ENCODE measurements at regions not wholly inside any gene's neighbourhood (a gene's known extent, or its start where the extent isn't known, plus 50 kb on each side); places are given as distances from the start of the nearest gene placed in this dataset.
"Not testable (repeated sequence)": the region's sequence is repeated elsewhere in the genome, so short reads cannot be mapped to it uniquely, and the experiment has no call there.

DNA sequence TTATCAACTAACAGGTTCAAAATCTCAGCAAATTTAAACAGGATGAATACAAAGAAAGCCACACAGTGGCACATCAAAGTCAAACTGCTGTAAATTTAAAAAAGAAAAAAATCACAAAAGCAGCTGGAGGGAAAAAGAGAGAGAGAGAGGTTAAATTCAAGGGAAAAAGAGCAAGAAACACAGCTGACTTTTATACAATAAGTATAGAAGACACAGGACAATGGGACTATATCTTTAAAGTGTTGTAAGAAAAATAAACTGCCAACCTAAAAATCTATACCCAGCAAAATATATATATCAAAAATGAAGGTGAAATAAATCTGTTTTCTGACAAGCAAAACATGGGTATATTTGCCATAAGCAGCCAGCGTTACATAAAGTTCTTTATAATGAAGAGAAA, 261.5 kb downstream of the TLE1 start:
- DNase-seq, result no peak

DNA sequence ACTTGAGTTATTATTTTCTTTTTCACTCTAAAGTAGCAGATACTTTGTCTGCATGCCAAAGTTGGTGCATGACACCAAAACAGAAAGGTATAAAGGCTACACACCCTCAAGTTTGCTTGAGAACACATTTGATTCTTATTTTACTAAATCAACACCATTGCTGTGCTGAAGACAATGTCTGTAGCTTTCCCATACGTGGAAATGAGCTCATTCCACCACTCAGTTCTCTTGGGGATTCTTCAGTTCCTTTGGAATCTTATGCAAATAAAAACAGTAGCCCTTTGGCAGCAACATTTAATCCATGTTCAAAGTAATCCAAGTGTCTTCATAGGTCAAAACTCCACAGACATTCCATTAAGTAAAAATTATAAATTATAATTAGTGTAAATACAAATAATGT, 264.9 kb downstream of the TLE1 start:
- no peak for DNase-seq

DNA sequence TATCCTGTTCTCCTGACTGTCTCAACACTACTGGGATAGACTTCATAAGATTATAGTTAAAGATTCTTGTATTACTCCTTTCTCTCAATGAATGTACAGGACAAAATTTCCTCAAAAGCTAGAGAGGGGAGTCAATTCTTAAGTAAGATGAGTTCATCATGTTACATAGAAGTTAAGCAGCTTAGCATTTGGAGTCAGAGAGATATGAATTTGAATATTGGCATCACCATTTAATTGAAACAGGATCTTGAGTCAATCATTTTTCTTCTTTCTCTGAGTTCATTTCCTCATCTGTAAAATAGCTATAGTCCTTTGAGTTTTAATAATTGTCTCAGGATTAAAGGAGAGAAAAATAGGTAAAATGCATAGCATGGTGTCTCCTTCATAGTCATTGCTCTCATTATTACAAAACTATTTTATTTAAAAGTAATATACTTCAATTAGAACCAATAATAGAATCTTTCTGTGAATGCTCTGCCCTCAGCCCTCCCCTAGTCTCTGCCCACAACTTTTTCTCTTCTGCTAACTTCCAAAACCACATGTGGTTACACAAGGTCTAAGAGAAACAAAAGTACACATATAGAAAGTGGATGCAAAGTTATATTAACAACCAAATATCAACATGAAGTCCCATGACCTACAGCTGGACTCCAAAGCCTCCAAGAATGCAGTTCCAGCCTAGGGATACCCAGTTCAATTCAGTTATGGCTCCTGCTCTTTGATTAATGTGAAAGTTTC, 265.6 kb downstream of the TLE1 start:
- no peak for DNase-seq

DNA sequence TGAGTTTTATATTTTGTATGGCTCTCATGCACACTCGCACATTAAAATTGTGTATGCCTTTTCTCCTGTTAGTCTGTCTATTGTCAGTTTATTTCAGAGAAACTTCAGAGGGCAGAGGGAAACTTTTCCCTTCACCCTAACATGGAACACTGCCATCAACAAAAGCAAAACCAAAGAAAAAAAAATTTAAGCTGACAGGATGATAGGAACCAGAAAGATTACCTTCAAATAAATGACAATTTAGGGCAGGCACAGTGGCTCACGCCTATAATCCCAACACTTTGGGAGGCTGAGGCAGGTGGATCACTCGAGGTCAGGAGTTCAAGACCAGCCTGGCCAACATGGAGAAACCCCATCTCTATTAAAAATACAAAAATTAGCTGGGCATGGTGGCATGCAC, 268.3 kb downstream of the TLE1 start:
- not testable (repeated sequence) for DNase-seq

DNA sequence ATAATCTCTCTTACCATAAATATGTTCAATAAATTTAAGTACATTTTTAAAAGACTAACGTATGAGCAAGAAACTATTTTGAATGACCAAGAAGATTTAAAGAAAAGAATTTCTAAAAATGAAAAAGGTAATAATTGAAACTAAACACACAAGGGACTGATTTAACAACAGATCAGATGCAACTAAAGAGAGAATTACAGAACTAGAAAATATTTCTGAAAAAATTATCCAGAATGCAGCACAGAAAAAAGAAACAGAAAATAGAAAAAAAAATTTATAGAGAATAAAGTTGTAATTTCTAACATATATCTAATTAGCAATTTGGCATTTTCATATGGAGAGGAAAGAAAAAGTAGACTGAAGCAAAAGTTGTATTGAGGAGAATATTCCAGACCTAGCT, 269.3 kb downstream of the TLE1 start:
- no peak for DNase-seq

DNA sequence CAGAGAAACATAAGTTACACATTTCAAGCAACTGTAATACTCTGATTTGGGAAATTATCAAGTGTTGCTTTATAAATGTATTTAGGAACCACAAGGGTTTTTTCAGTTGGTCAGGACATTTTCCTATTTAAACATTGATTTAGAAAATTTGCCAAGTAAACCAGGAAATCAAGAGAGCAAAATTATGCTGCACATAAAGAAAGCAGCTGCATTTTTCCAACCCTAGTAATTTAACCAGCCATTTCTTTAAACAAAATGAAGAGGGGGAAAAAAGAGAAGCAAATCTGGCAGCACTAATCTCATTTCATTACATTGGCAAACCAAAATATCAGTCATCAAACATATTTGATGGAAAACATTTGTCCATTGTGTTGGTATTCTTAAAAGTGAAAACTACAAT, 271.4 kb downstream of the TLE1 start:
- no peak for DNase-seq

DNA sequence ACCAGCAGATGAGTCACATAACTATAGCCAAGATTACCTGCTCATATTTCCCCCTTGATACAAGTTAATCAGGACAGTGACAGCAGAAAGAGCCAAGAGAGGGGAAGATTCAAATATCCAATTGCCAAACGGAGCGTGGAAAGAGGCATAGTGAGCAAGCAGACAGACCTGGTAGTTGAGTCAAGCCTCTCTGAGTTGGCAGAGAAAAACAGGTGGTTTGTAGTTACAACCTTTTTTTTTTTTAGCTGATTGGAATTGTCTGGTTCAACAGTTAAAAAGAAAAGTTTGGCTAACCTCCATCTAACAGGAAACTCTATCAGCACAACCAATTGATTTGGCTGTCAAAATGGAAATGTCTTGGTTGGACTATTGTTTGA, 272.1 kb downstream of the TLE1 start:
- no peak for DNase-seq

DNA sequence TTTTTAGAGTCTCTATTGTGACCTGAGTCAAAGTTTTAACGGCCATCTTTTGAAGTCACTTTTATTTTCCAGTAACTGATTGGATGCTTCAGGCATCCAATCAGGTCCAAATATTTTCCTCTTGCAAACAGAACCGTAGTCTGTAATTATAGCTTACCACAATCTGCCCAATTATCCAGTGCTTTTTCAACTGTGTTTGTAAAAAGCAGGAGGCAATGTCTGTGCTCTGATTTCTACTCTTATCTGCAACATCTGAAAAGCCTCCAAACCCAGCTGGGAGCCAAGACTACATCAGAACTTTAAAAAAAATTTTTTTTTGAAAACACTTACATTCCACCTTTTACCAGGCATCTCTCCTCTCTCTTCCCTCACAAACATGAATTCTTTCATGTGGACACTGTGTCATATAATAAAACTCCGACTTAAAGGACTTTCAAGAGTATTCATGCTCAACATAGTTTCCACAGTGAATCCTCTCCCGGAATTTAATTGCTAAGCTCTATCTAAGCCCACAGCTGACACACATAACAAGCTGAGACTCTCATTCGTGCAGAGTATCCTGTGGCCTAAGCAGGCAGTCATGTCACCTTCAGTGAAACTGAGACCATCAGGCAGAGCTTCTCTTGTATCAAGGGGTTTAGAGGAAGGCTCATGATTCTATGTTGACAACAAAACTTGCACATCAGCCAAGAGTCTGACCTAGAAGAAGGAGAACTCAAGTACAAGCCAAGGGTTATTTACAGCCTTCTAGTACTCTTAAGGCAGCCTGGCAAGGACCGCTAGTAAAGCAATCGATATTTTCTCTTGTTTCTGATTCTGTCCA, 272.7 kb downstream of the TLE1 start:
- DNase-seq, result no peak

DNA sequence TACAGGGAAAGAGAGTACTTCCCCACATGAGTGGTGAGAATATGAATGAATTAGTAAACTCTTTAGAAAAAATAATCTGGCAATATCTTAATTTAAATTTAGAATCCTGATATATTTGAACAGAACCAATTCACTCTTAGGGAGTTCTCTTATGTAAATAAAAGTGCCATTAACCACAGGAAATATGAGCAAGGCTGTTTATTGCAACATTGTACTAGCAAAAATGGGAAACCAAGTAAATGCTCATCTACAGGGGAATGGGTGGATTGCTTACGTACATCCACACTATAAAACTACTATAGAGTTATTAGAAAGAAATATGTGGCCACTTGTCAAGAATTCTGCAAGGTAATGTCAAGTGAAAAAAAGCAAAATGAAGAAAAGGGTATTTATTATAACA, 274.5 kb downstream of the TLE1 start:
- no peak for DNase-seq

DNA sequence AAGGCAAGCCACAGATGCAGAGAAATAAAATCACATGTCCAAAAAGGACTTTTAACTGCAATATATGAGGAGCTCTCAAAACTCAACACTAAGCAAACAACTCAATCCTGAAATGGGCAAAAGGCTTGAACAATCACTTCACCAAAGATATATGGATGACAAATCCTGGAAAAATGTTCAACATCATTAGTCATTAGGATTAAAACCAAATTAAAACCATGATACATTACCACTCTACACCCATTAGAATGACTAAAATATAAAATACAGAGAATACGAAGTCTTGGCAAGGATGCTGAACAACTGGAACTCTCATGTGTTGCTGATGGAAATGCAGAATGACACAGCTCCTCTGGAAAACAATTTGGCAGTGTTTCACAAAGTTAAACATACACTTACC, 277.4 kb downstream of the TLE1 start:
- DNase-seq, result no peak

DNA sequence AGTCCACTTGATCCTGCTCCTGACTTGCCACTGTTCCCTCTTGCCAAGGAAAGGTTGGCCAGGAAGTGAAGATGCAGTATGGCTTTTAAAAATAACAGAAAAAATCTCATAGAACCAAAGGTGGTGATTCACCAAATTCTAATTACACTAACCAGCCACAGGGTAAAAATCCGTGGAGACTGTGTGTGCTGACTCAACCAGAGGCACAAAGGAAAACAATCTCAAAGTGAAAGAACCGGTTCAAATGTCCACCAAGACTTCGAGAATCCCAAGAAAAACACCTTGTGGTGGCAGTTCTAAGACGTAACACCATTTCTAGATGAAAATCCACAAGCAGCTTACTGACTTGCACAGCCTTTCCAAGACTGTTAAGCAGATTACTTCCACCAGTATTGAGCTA, 279.1 kb downstream of the TLE1 start:
- DNase-seq, result no peak

DNA sequence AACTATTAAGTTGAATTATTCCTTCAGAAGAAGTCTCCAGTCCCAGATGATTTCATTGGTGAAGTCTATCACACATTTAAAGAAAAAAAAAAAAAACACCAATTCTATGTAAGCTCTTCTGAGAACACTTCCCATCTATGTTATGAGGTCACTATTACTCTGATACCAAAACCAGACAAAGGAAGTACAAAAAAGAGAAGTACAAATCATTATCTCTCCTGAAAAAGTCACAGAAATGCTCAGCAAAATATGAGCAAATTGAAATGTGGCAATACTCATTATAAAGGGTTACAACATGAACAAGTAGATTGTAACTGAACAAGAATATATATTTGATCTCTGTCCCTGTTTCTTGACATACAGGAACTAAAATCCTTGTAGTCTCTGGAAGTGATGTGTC, 280.4 kb downstream of the TLE1 start:
- DNase-seq, result no peak

DNA sequence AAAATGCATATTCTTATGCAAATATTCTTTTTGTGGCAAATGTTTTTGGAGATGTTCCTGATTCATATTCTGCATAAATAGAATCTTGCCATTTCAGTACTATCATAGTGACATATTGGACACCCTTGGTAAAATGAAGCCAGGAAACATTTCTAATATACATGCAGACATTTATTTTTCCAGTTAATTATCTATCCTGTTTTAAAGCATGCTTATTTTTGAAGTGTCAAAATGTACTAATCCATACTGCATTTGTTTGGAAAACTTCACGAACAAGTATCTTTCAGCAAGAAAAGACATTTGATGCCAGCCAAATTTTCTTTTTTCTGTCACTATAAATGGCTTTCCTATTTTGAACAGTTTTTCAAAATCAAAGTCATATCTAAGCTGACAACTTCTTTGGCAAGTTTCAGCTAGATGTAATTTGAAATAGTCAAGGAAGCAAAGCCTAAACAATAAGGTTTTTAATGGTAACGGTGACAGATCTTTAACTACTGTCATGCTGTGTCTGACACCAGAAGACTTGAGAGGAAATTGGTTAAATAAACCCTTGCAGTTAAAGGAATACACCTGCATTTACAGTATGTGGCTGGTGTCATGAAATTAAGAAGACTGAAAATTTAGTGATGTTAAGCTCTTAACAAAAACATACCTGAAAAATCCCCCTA, 284.3 kb downstream of the TLE1 start:
- no peak for DNase-seq

DNA sequence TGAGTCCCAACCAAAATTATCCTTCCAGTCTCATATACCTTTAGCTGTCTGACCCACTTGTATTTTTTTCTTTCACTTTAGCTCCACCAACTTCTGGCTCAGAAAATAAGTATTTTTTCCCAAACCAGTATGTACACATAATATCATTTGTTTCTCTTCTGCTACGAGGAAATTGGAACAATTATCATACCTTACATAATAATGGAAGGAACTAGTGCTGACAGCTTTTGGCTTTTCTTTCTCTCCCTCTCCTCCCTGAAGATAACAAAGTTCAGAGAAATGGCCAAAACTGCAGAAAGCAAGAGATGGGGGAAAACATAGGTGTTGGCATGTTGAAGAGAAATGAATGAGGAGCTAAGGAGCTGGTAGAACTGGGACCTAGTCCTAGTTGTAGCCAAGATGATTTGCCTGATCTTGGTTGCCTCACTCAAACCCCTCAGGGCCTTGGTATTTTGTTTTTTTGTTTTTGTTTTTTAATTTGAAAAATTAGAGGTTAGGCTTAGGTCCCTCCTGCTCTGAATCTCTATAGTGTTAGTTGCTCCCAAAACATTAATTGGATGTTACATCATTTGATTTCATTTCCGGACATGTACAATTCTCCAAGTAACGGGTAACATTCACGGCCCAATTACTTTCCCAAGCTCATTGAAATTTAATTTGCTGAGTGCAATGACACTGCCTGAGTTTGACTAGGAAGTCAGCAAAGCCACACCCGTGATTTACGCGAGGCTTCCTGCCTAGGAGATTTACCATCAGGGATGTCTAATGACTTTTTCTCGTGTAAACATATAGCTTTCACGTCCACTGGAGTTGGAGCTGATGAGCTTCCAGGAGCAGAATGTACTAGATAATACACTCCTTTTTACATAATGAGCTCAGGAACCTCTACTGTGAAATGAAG, 291.6 kb downstream of the TLE1 start:
- DNase-seq, result no peak

DNA sequence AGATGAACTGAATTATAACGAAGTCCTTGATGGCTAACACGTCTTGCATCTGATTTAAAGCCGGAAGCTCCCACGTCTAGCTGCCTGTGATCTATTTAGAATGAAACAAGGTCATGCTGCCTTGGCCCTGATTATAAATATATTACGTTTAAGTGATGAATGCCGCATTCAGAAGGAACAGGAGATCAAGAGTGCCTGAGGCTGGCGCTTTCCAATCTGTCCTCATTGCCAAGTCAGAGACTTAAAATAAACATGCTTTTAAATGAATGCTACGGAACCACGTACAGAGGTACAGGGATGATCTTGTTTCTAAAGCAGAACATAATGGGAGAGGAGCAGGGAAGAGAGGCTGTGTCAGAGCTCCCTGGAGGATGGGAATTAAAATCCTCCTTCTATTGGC, 292.8 kb downstream of the TLE1 start:
- no peak for DNase-seq

DNA sequence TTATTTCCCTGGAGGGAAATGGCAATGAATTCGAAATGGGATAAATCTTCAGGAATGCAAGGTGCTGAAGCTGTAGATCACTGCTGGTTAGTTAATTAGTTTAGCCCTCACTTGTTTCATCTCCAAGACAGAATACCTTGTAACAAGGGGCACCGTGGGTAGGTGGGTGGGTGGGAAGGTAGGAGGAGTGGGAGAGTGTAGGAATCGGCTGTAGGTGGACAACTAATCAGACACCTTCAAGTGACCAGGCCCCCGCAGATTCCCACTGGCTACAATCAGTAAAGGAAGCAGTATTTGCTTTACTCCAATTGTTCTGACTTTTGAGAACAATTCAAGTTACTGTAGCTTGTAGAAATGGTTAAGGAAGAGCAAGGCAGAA, 293.7 kb downstream of the TLE1 start:
- no peak for DNase-seq

DNA sequence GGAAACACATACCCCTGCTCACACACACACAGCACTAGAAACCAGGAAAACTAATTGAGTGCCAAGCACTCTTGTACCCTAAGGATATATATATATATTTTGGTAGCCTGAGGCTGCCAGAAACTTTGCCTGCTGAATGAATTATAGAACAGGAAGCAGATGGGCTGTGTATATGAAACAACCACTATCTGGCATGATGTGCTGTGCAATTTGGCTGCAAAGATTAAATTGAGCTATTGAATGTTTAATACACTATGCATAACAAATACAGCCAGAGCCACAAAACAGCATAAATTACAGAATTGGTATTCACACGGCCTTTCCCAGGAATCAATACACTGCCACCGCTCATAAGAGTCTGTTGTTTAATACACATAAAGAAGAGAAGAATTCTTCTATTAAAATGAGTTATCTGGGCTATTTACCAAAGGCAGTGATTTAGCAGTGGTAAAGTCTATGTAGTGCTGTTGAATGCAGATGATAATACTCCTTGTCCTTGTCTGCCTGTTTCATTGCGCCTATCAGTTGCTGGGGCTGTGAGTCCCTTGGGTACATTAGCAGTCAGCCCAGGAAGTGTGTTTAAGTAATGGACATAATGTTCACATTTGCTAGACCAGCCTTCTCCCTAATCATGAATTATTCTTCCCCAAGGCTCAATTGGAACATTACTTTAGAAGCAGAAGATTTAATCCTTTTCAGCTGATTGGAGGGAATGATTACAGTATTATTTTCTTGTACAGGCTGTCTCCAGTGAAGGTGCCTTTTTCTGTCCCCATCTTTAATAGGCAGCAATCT, 294.3 kb downstream of the TLE1 start:
- DNase-seq, result no peak

DNA sequence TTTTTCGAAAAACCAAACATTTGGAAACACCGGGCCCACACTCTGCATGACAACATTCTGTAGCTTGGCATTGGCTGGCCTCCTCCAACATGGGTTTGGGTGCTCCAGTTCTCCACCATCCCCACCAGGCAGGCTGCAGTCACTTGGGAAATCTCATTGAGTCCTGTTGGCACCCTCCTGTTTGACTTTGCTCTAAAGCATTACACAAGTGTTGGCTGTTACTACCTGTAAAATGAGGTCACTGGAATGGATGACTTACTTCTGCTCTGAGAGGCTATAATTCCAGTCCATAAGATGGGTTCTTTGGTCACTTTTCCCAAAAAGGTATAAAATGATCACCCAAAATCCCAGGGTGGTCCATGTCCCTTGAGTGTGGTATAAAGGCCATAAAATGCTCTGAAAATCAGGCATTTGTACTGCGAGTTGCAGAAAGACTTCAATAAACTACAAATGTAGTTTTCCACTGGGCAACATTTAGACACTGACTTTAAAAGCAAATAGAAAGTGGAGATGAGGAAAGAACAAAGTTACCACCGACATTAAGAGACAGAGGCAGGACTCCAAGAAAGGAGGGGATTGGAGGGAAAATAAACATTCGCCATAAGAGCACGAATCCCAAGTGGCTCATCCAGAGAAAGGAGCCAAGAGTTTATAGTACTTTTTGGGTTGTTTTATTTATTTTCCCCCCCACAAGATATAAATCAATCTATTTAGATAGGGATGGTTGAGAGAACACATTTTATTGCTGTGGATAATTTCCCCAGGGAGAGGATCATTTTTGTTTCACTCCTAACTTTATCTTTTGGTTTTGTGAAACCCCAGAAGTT, 295.1 kb downstream of the TLE1 start:
- no peak for DNase-seq

DNA sequence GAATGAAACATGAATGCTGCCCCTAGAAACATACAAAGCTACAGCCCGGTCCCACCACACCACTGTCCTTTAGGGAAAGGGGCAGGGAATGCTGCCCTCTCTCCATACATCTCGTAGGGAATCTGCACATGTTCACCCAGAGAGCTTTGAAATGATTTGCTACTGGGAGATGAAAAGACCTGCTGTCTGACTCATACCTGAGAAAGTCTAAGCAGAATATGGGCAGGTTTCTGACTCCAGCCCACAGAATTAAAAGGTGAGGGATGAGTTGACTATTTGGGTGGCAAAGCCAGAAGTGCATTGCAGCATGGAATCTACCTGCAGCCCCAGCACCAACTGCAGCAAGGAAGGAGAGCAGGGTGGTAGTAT, 297.9 kb downstream of the TLE1 start:
- no peak for DNase-seq

DNA sequence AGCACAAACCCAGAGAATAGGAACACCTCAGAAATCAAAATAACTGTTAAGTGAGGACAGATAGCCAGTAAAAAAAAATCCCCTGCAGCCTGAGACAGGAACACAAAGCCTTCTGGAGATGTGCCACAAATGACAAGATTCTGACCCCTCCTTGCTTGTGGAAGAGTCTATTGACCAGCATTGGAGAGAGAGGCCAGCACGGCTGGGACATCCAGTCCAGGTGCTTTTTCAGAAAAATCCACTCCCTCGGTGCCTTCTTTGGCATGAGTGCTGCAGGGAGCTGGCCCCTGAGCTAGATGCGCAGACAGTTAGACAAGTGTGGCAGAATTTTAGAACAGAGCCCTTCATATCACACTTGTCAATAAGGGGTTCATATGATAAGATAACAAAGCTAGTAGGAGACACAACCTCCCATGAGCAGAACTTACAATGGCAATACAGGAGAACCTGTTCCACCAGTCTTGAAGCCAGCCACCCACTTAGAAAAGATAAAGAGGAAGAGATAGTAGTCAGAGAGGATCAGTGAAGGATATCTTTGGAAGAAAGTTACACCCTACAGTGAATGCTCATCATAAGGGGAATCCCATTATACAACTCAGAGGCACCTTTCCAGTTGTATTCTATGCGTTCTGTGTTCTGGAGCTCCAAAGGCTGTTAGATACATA, 298.4 kb downstream of the TLE1 start:
- no peak for DNase-seq

DNA sequence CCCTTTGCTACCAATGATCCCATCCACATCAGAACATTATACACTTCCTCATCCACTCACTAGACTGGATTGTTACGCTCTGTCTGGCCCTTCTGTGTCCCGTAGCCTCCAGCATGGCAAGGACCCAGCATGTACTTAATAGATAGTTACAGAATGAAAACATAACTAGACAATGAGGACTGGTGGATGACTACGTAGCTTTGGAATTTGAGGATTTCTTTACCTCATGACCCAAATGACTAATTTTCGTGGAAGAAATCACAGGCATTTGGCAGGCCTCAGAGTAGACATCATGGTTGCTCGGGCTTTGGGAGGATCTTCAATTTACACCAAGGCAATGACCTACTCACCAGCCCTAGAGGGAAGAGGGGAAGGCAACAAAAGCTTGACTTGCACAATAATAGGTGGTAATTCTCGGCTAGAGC, 299.8 kb downstream of the TLE1 start:
- no peak for DNase-seq

All from effector CD8-positive, alpha-beta T cell (primary cell).